ENCODE measurements at regions not wholly inside any gene's neighbourhood (a gene's known extent, or its start where the extent isn't known, plus 50 kb on each side); places are given as distances from the start of the nearest gene placed in this dataset.

- no peak overlapping the region for H3K4me2 ChIP-seq (ENCODE audit: low read length)
- no peaks in the 10 kb centered on the region for H3K36me3 ChIP-seq (replicated peaks; ENCODE audit: low read depth, low read length)
Measured at GRCh38 chr4:3850128-3850527, 83.9 kb downstream of the ADRA2C start.

GRCh38 chr4:3851211-3851610 lies 85.0 kb downstream of the ADRA2C start:
- H3K4me1 ChIP-seq (ENCODE audit: low read length) = no peaks in the 10 kb centered on the region
- H3K4me3 ChIP-seq (ENCODE audit: low read length) = no peak overlapping the region
- no peak overlapping the region for H3K9ac ChIP-seq (ENCODE audit: low read length)
- H3K9me3 ChIP-seq (ENCODE audit: insufficient read depth, low read length) = no peaks in the 10 kb centered on the region
- no peaks in the 10 kb centered on the region for H3K36me3 ChIP-seq (replicated peaks; ENCODE audit: low read depth, low read length)
- no peak overlapping the region for H3K27ac ChIP-seq (ENCODE audit: low read length)
- no peak overlapping the region for H3K4me2 ChIP-seq (ENCODE audit: low read length)
- no peaks in the 10 kb centered on the region for H3K79me2 ChIP-seq (ENCODE audit: low read length)
- H2AFZ ChIP-seq (ENCODE audit: low read depth, low read length) = no peak overlapping the region
- TF ChIP-seq EZH2phosphoT487 (IDR thresholded peaks at IDR 0.05; ENCODE audit: low read depth) (no peak), CTCF (IDR thresholded peaks at IDR 0.05; ENCODE audit: low read depth, low read length) (no peak)
- peaks cover 21% of the 10 kb centered on the region for H3K27me3 ChIP-seq (ENCODE audit: low read depth, low read length)
- no peaks in the 10 kb centered on the region for H4K20me1 ChIP-seq (ENCODE audit: insufficient read depth, low read length)

More at GRCh38 chr4:3850128-3850527, 83.9 kb downstream of the ADRA2C start:
- peaks cover 12% of the 10 kb centered on the region for H3K27me3 ChIP-seq (ENCODE audit: low read depth, low read length)
- no peaks in the 10 kb centered on the region for H4K20me1 ChIP-seq (ENCODE audit: insufficient read depth, low read length)
- no peak overlapping the region for H3K4me3 ChIP-seq (ENCODE audit: low read length)
- no peak overlapping the region for H2AFZ ChIP-seq (ENCODE audit: low read depth, low read length)
- no peaks in the 10 kb centered on the region for H3K9me3 ChIP-seq (ENCODE audit: insufficient read depth, low read length)
- no peak overlapping the region for H3K27ac ChIP-seq (ENCODE audit: low read length)
- no peaks in the 10 kb centered on the region for H3K4me1 ChIP-seq (ENCODE audit: low read length)
- H3K79me2 ChIP-seq (ENCODE audit: low read length) = no peaks in the 10 kb centered on the region
- no peak for TF ChIP-seq EZH2phosphoT487 (IDR thresholded peaks at IDR 0.05; ENCODE audit: low read depth)
- no peak for TF ChIP-seq CTCF (IDR thresholded peaks at IDR 0.05; ENCODE audit: low read depth, low read length)
- H3K9ac ChIP-seq (ENCODE audit: low read length) = no peak overlapping the region

GRCh38 chr4:3851881-3852280 lies 85.7 kb downstream of the ADRA2C start:
- no peaks in the 10 kb centered on the region for H3K36me3 ChIP-seq (replicated peaks; ENCODE audit: low read depth, low read length)
- TF ChIP-seq EZH2phosphoT487 (IDR thresholded peaks at IDR 0.05; ENCODE audit: low read depth) (no peak), CTCF (IDR thresholded peaks at IDR 0.05; ENCODE audit: low read depth, low read length) (no peak)
- no peak overlapping the region for H3K27ac ChIP-seq (ENCODE audit: low read length)
- H3K4me3 ChIP-seq (ENCODE audit: low read length) = no peak overlapping the region
- no peak overlapping the region for H3K4me2 ChIP-seq (ENCODE audit: low read length)
- peaks cover 21% of the 10 kb centered on the region for H3K27me3 ChIP-seq (ENCODE audit: low read depth, low read length)
- no peaks in the 10 kb centered on the region for H4K20me1 ChIP-seq (ENCODE audit: insufficient read depth, low read length)
- no peaks in the 10 kb centered on the region for H3K79me2 ChIP-seq (ENCODE audit: low read length)
- no peaks in the 10 kb centered on the region for H3K9me3 ChIP-seq (ENCODE audit: insufficient read depth, low read length)
- no peak overlapping the region for H2AFZ ChIP-seq (ENCODE audit: low read depth, low read length)
- no peak overlapping the region for H3K9ac ChIP-seq (ENCODE audit: low read length)
- no peaks in the 10 kb centered on the region for H3K4me1 ChIP-seq (ENCODE audit: low read length)

- H3K79me2 ChIP-seq (ENCODE audit: low read length) = no peaks in the 10 kb centered on the region
- TF ChIP-seq CTCF (IDR thresholded peaks at IDR 0.05; ENCODE audit: low read depth, low read length) (no peak), EZH2phosphoT487 (IDR thresholded peaks at IDR 0.05; ENCODE audit: low read depth) (no peak)
Measured at GRCh38 chr4:3852309-3852708, 86.1 kb downstream of the ADRA2C start.

More at GRCh38 chr4:3852309-3852708, 86.1 kb downstream of the ADRA2C start:
- peaks cover 21% of the 10 kb centered on the region for H3K27me3 ChIP-seq (ENCODE audit: low read depth, low read length)
- H3K9me3 ChIP-seq (ENCODE audit: insufficient read depth, low read length) = no peaks in the 10 kb centered on the region
- no peak overlapping the region for H3K27ac ChIP-seq (ENCODE audit: low read length)
- H2AFZ ChIP-seq (ENCODE audit: low read depth, low read length) = no peak overlapping the region
- H3K4me2 ChIP-seq (ENCODE audit: low read length) = no peak overlapping the region
- H3K4me1 ChIP-seq (ENCODE audit: low read length) = no peaks in the 10 kb centered on the region
- H4K20me1 ChIP-seq (ENCODE audit: insufficient read depth, low read length) = no peaks in the 10 kb centered on the region
- H3K4me3 ChIP-seq (ENCODE audit: low read length) = no peak overlapping the region
- H3K9ac ChIP-seq (ENCODE audit: low read length) = no peak overlapping the region
- no peaks in the 10 kb centered on the region for H3K36me3 ChIP-seq (replicated peaks; ENCODE audit: low read depth, low read length)

All from OCI-LY3 (cell line).